Sigmoid colon (tissue), 4 donors: ENCODE measurements at regions not wholly inside any gene's neighbourhood (a gene's known extent, or its start where the extent isn't known, plus 50 kb on each side); places are given as distances from the start of the nearest gene placed in this dataset.

ENCODE experiments used
- EP300 ChIP-seq, 4 donors: sonication (generic); formaldehyde crosslinking; IDR thresholded peaks; one replicate each; pipeline ENCODE4 v1.6.1; 2017; ENCODE audit warnings: antibody characterized with exemption in 4 of 4
- POLR2A ChIP-seq, 2 donors: fragments of 450-650 bp; IDR thresholded peaks; one replicate each; pipeline ENCODE4 v1.6.1; 2016; ENCODE audit warnings: antibody characterized with exemption in 2 of 2, mild to moderate bottlenecking in 2 of 2, moderate library complexity in 2 of 2
- POLR2AphosphoS5 ChIP-seq, 4 donors: sonication (generic); formaldehyde crosslinking; IDR thresholded peaks; one replicate each; pipeline ENCODE4 v1.6.1; 2017; ENCODE audit warnings: antibody characterized with exemption in 4 of 4
- TF ChIP-seq, protein P1 (sequence below), 4 experiments: fragments of 450-650 bp in 3 of 4; fragments of 200-600 bp in 1 of 4; IDR thresholded peaks; one replicate each; pipeline ENCODE4 v1.5.1; 2016 to 2019; ENCODE audit warnings: antibody characterized with exemption in 4 of 4, mild to moderate bottlenecking in 3 of 4, moderate library complexity in 2 of 4

DNA sequence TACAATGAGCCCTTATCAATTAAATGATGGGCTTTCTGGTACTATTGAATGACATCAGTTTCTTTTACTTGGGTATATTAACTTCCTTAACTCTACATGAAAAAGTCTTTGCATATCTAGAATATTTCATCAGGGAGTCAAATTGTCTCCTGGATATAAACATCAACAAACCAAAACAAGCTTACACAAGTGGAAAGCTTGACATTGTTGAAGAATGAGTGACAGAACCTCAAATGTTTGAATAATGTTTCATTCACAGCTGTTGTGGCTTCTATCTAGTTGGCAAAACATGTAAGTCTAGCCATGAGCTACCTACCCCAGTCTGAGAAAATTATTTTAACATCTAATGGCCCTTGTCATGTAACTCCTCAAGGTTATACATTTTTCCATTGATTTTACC is 604.8 kb upstream of the ADAMTS5 start:
- no peak for TF ChIP-seq POLR2AphosphoS5 (IDR thresholded peaks at IDR 0.05)
- TF ChIP-seq, protein P1, sequence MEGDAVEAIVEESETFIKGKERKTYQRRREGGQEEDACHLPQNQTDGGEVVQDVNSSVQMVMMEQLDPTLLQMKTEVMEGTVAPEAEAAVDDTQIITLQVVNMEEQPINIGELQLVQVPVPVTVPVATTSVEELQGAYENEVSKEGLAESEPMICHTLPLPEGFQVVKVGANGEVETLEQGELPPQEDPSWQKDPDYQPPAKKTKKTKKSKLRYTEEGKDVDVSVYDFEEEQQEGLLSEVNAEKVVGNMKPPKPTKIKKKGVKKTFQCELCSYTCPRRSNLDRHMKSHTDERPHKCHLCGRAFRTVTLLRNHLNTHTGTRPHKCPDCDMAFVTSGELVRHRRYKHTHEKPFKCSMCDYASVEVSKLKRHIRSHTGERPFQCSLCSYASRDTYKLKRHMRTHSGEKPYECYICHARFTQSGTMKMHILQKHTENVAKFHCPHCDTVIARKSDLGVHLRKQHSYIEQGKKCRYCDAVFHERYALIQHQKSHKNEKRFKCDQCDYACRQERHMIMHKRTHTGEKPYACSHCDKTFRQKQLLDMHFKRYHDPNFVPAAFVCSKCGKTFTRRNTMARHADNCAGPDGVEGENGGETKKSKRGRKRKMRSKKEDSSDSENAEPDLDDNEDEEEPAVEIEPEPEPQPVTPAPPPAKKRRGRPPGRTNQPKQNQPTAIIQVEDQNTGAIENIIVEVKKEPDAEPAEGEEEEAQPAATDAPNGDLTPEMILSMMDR (IDR thresholded peaks at IDR 0.05), result no peak
- TF ChIP-seq POLR2A (IDR thresholded peaks at IDR 0.05), result no peak
- no peak for TF ChIP-seq EP300 (IDR thresholded peaks at IDR 0.05)
